ENCODE measurements at regions not wholly inside any gene's neighbourhood (a gene's known extent, or its start where the extent isn't known, plus 50 kb on each side); places are given as distances from the start of the nearest gene placed in this dataset.
A peak's percentile ranks its signal among the peaks of the same experiment; 100 is the strongest.

DNA sequence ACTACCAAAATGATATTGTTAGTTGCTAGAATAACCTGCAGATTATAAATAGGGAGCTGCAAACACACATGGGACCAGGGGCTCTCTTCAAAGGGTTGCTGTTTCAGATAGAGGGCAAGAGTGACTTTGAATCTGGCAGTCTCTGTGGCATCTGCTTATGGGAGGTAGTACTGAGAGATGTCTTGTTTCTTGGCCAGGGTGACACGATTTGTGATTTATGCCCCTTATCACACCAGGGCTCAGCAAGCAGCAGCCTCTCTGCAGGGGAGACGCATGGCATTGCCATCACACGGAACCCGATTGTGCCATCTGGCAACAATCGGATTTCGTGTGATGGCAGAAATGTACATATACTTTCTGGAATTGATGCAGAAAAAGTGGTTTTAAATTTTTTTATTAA lies 615.6 kb downstream of the ZNF608 start:
- no peak overlapping the region for H3K9ac ChIP-seq
- H3K27ac ChIP-seq, result no peak overlapping the region
- H3K4me2 ChIP-seq, result no peak overlapping the region
- TF ChIP-seq Cebpa-rat (IDR thresholded peaks at IDR 0.05), result no peak
- peaks cover 0 to 45% (median 27%) of the 10 kb centered on the region in 10 experiments; a peak in 14 of 20 replicates for H3K4me1 ChIP-seq
- H3K36me3 ChIP-seq, result no peaks in the 10 kb centered on the region
- no peaks in the 10 kb centered on the region for H4K20me1 ChIP-seq
- no peak overlapping the region for H3K4me3 ChIP-seq
- H3K27me3 ChIP-seq, result no peaks in the 10 kb centered on the region
- peaks cover 0 to 3% (median 2%) of the 10 kb centered on the region in 11 experiments; a peak in 15 of 22 replicates for H3K9me3 ChIP-seq (replicated peaks in 1 of 11)

DNA sequence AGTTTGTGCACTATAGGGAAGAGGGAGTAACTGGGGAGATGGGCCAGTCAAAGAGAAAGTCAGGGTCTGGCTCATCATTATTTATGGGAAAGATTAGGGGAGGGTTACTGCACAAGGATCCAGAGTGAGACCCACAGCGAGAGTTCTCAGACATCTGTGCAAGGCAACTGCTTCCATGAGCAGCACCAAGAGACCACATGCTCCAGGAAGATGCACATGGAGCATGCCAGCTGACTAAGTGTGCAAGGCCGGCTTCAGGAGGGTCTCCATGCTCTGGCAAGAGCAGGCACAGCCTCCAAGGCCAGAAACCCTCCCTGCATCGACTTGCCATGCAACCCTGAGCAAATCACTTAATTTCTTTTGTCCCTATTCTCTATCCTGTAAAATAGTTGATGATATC lies 616.9 kb downstream of the CSNK1G3 start:
- no peak overlapping the region for H3K9ac ChIP-seq
- H3K27ac ChIP-seq, result no peak overlapping the region
- H3K36me3 ChIP-seq, result no peaks in the 10 kb centered on the region
- H3K4me3 ChIP-seq, result no peak overlapping the region
- no peaks in the 10 kb centered on the region for H3K27me3 ChIP-seq
- peak overlapping the region in 3 of 11 experiments; percentile 40 to 55 (median 53); a peak in 3 of 22 replicates for H3K4me2 ChIP-seq
- H3K9me3 ChIP-seq (replicated peaks in 1 of 11), result no peaks in the 10 kb centered on the region
- H3K4me1 ChIP-seq, result peaks cover 0 to 59% (median 35%) of the 10 kb centered on the region in 10 experiments; a peak in 14 of 20 replicates
- H4K20me1 ChIP-seq, result no peaks in the 10 kb centered on the region
- no peak for TF ChIP-seq Cebpa-rat (IDR thresholded peaks at IDR 0.05)

DNA sequence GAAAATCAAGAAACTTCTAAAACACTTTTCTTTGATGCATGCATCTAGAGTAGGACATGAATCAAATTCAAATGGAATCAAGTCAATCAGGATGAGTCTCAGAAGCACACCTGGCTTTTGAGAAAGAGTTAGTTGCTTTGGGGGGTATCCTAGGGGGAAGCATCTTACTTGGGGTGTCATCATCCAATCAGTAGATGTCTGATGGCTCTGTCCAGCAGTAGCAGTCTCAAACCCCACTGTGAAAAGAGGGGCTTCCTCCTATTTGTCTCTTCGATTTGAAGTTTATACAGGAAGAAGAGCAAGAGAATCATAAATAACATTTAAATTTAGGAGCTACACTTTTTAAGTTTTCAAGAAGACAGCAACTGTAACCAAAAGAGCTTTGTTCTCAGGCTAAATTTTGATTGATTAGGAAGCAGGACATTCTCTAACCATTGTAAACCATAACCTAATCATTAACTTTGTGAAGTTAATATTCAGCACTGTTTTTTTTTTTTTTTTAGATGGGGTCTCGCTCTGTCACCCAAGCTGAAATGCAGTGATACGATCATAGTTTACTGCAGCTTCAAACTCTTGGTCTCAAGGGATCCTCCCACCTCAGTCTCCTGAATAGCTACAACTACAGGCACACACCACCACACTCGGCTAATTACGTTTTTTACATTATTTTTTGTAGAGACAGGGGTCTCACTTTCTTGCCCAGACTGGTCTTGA lies 614.7 kb downstream of the CSNK1G3 start:
- Histone ChIP-seq H4K20me1 (no peaks in the 10 kb centered on the region), H3K27ac (no peak overlapping the region), H3K9ac (no peak overlapping the region), H3K4me2 (peak overlapping the region in 8 of 11 experiments; percentile 28 to 66 (median 50); a peak in 16 of 22 replicates), H3K36me3 (no peaks in the 10 kb centered on the region), H3K9me3 (replicated peaks in 1 of 11) (no peaks in the 10 kb centered on the region), H3K27me3 (no peaks in the 10 kb centered on the region), H3K4me1 (peaks cover 0 to 59% (median 35%) of the 10 kb centered on the region in 10 experiments; a peak in 14 of 20 replicates), H3K4me3 (no peak overlapping the region)
- no peak for TF ChIP-seq Cebpa-rat (IDR thresholded peaks at IDR 0.05)

GRCh38 chr5:124124711-124125229 lies 612.8 kb downstream of the CSNK1G3 start:
- Histone ChIP-seq H3K9ac (no peak overlapping the region), H3K4me3 (no peak overlapping the region), H4K20me1 (no peaks in the 10 kb centered on the region), H3K4me1 (peaks cover 0 to 50% (median 33%) of the 10 kb centered on the region in 10 experiments; a peak in 14 of 20 replicates), H3K27me3 (no peaks in the 10 kb centered on the region), H3K9me3 (replicated peaks in 1 of 11) (peaks cover 0 to 6% (median 0%) of the 10 kb centered on the region in 11 experiments; a peak in 1 of 22 replicates), H3K36me3 (no peaks in the 10 kb centered on the region), H3K27ac (no peak overlapping the region), H3K4me2 (peak overlapping the region in 5 of 11 experiments; percentile 2 to 66 (median 39); a peak in 5 of 22 replicates)
- no peak for TF ChIP-seq Cebpa-rat (IDR thresholded peaks at IDR 0.05)

- Histone ChIP-seq H4K20me1 (no peaks in the 10 kb centered on the region), H3K27ac (no peak overlapping the region), H3K27me3 (no peaks in the 10 kb centered on the region)
Observed at GRCh38 chr5:124121198-124121597, 609.2 kb downstream of the CSNK1G3 start.

GRCh38 chr5:124114911-124115310 lies 602.9 kb downstream of the CSNK1G3 start:
- H4K20me1 ChIP-seq, result no peaks in the 10 kb centered on the region
- H3K9ac ChIP-seq, result no peak overlapping the region
- no peak for TF ChIP-seq Cebpa-rat (IDR thresholded peaks at IDR 0.05)
- H3K9me3 ChIP-seq (replicated peaks in 1 of 11), result no peaks in the 10 kb centered on the region
- H3K4me2 ChIP-seq, result no peak overlapping the region
- H3K36me3 ChIP-seq, result no peaks in the 10 kb centered on the region
- no peaks in the 10 kb centered on the region for H3K4me1 ChIP-seq
- no peak overlapping the region for H3K27ac ChIP-seq
- no peaks in the 10 kb centered on the region for H3K27me3 ChIP-seq
- no peak overlapping the region for H3K4me3 ChIP-seq

More at GRCh38 chr5:124121198-124121597, 609.2 kb downstream of the CSNK1G3 start:
- TF ChIP-seq Cebpa-rat (IDR thresholded peaks at IDR 0.05), result no peak
- H3K36me3 ChIP-seq, result no peaks in the 10 kb centered on the region
- no peak overlapping the region for H3K4me2 ChIP-seq
- H3K9ac ChIP-seq, result no peak overlapping the region
- H3K9me3 ChIP-seq (replicated peaks in 1 of 11), result peaks cover 0 to 6% (median 0%) of the 10 kb centered on the region in 11 experiments; a peak in 1 of 22 replicates
- peaks cover 0 to 20% (median 11%) of the 10 kb centered on the region in 10 experiments; a peak in 9 of 20 replicates for H3K4me1 ChIP-seq
- no peak overlapping the region for H3K4me3 ChIP-seq

DNA sequence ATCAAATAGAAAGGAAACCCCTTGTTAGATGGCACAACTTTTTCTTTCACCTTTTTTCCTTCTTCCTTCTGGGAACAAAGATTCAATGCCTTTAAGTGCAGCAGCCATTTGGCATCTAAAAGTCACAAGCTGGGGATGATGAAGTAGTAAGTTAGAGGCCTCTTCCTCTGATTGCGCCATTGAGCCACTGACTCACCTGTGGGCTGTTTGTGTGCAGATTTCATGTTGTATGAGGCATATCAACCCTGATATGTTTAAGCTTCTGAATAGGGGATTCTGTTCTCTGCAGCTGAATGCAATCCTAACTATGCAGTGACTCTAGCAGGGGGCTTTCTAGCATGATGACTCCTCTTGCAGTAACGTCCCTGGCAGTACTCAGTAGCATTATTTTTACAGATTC lies 599.9 kb downstream of the CSNK1G3 start:
- H3K27ac ChIP-seq, result no peak overlapping the region
- H3K9ac ChIP-seq, result no peak overlapping the region
- no peaks in the 10 kb centered on the region for H3K27me3 ChIP-seq
- H3K4me2 ChIP-seq, result no peak overlapping the region
- no peaks in the 10 kb centered on the region for H3K36me3 ChIP-seq
- no peaks in the 10 kb centered on the region for H3K4me1 ChIP-seq
- no peak for TF ChIP-seq Cebpa-rat (IDR thresholded peaks at IDR 0.05)
- H3K4me3 ChIP-seq, result no peak overlapping the region
- no peaks in the 10 kb centered on the region for H3K9me3 ChIP-seq (replicated peaks in 1 of 11)
- H4K20me1 ChIP-seq, result no peaks in the 10 kb centered on the region

- Histone ChIP-seq H3K36me3 (no peaks in the 10 kb centered on the region), H3K27me3 (no peaks in the 10 kb centered on the region), H3K4me3 (no peak overlapping the region), H4K20me1 (no peaks in the 10 kb centered on the region), H3K9me3 (replicated peaks in 1 of 11) (no peaks in the 10 kb centered on the region), H3K9ac (no peak overlapping the region), H3K4me1 (no peaks in the 10 kb centered on the region), H3K4me2 (no peak overlapping the region), H3K27ac (no peak overlapping the region)
- no peak for TF ChIP-seq Cebpa-rat (IDR thresholded peaks at IDR 0.05)
Observed at GRCh38 chr5:124110942-124111341, 599.0 kb downstream of the CSNK1G3 start.

- H3K9me3 ChIP-seq (replicated peaks in 1 of 11), result no peaks in the 10 kb centered on the region
- no peak overlapping the region for H3K27ac ChIP-seq
- no peak overlapping the region for H3K4me2 ChIP-seq
- H4K20me1 ChIP-seq, result no peaks in the 10 kb centered on the region
- no peaks in the 10 kb centered on the region for H3K27me3 ChIP-seq
- no peak overlapping the region for H3K9ac ChIP-seq
- H3K36me3 ChIP-seq, result no peaks in the 10 kb centered on the region
- H3K4me1 ChIP-seq, result no peaks in the 10 kb centered on the region
- no peak overlapping the region for H3K4me3 ChIP-seq
- TF ChIP-seq Cebpa-rat (IDR thresholded peaks at IDR 0.05), result no peak
Observed at GRCh38 chr5:124105326-124105725, 593.3 kb downstream of the CSNK1G3 start.

DNA sequence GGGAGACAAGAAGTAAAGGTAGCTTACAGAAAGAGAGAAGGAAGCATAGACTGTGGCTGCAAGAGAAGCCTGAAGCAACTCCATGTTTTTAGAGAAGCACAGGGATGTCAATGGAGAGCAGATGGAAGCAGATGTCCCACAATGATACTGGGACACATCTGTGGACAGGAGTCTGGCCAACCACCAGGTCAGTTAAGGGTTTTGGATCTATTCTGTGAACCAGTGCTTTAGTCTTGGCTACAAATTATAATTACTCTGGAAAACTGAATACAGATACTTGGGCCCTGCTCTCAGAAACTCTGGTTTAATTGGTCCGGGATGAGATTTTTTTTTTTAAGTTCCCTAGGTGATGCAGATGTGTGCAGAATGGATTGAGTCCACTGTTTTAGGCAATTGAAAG lies 592.8 kb downstream of the CSNK1G3 start:
- H3K27me3 ChIP-seq, result no peaks in the 10 kb centered on the region
- H3K9ac ChIP-seq, result no peak overlapping the region
- H3K4me3 ChIP-seq, result no peak overlapping the region
- H4K20me1 ChIP-seq, result no peaks in the 10 kb centered on the region
- no peak for TF ChIP-seq Cebpa-rat (IDR thresholded peaks at IDR 0.05)
- no peak overlapping the region for H3K4me2 ChIP-seq
- no peaks in the 10 kb centered on the region for H3K36me3 ChIP-seq
- no peak overlapping the region for H3K27ac ChIP-seq
- H3K9me3 ChIP-seq (replicated peaks in 1 of 11), result no peaks in the 10 kb centered on the region
- H3K4me1 ChIP-seq, result no peaks in the 10 kb centered on the region
